ENCODE measurements at regions not wholly inside any gene's neighbourhood (a gene's known extent, or its start where the extent isn't known, plus 50 kb on each side); places are given as distances from the start of the nearest gene placed in this dataset.

DNA sequence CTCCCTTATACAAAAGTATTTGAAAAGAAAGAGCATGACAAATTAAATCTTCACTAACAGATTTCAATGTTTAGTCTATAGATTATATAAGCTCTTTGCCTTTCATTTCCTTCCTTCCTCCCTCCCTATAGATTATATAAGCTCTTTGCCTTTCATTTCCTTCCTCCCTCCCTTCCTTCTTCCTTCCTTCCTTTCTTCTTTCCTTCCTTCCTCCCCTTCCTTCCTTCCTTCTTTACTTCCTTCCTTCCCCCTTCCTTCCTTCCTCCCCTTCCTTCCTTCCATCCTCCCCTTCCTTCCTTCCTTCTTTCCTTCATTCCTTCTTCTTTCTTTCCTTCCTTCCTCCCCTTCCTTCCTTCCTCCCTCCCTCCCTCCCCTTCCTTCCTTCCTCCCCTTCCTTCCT, 209.8 kb upstream of the CBLB start:
- DNase-seq = no peak
- H3K36me3 ChIP-seq = no peaks in the 10 kb centered on the region
- ATAC-seq = no peak
- no peaks in the 10 kb centered on the region for H3K27me3 ChIP-seq
- no peak overlapping the region for H3K4me3 ChIP-seq
- H3K27ac ChIP-seq = no peak overlapping the region
- no peaks in the 10 kb centered on the region for H3K9me3 ChIP-seq
- intact Hi-C loops (cut with DNase I) = no loop called here
- FAIRE-seq = no peak
- H3K4me1 ChIP-seq = no peaks in the 10 kb centered on the region
- TF ChIP-seq, protein P1, sequence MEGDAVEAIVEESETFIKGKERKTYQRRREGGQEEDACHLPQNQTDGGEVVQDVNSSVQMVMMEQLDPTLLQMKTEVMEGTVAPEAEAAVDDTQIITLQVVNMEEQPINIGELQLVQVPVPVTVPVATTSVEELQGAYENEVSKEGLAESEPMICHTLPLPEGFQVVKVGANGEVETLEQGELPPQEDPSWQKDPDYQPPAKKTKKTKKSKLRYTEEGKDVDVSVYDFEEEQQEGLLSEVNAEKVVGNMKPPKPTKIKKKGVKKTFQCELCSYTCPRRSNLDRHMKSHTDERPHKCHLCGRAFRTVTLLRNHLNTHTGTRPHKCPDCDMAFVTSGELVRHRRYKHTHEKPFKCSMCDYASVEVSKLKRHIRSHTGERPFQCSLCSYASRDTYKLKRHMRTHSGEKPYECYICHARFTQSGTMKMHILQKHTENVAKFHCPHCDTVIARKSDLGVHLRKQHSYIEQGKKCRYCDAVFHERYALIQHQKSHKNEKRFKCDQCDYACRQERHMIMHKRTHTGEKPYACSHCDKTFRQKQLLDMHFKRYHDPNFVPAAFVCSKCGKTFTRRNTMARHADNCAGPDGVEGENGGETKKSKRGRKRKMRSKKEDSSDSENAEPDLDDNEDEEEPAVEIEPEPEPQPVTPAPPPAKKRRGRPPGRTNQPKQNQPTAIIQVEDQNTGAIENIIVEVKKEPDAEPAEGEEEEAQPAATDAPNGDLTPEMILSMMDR (IDR thresholded peaks at IDR 0.05) = no peak

DNA sequence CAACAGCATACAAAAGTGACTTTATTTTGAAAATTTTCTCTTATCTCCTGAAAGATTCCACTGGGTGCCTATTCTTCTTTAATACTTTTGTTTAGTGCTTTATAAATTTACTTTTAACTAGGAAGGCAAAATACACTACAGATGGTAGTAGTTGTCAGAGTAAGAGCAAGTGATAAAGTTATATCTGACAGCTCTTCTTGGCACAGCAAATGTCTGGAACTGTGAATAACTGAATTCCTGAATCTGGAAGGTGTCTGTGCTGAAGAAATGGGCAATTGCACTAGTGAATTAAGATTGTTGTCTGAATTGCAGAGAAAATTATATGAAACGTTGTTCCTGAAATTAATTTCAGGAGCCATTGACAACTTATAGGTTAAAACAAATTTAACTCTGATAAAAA, 213.8 kb upstream of the CBLB start:
- intact Hi-C loops (cut with DNase I) = no loop called here
- no peaks in the 10 kb centered on the region for H3K9me3 ChIP-seq
- H3K4me1 ChIP-seq = no peaks in the 10 kb centered on the region
- ATAC-seq (no peak), DNase-seq (no peak), FAIRE-seq (no peak)
- TF ChIP-seq, protein P1 (IDR thresholded peaks at IDR 0.05) = no peak
- H3K27ac ChIP-seq = no peak overlapping the region
- H3K27me3 ChIP-seq = no peaks in the 10 kb centered on the region
- 19 to 21% methylated on average over 1 of the region's 1 CpG for WGBS, 2 donors
- H3K36me3 ChIP-seq = no peaks in the 10 kb centered on the region
- H3K4me3 ChIP-seq = no peak overlapping the region

DNA sequence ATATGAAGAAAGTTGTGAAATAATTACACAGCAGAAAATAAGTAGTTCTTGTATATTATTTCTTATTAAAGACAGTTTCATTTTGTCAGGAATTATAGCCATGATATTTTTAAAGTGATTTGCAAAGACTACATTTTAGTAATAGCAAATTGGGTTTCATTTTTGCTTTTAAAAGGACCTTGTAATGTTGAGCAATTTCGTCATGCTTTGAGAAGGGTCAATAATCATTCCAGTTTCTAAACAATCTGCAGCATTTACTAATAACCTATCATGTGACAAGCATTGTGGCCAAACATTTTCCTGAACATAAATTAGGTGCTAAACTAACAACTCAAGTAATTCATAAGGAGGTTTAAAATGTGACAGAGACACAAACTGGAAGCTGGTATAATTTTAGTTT, 214.4 kb upstream of the CBLB start:
- intact Hi-C loops (cut with DNase I) = no loop called here
- Histone ChIP-seq H3K4me1 (no peaks in the 10 kb centered on the region), H3K36me3 (no peaks in the 10 kb centered on the region), H3K4me3 (no peak overlapping the region), H3K27me3 (no peaks in the 10 kb centered on the region), H3K9me3 (no peaks in the 10 kb centered on the region), H3K27ac (no peak overlapping the region)
- ATAC-seq (no peak), FAIRE-seq (no peak), DNase-seq (no peak)
- 5 to 18% methylated on average over 1 of the region's 1 CpG for WGBS, 2 donors
- TF ChIP-seq, protein P1 (IDR thresholded peaks at IDR 0.05) = no peak

DNA sequence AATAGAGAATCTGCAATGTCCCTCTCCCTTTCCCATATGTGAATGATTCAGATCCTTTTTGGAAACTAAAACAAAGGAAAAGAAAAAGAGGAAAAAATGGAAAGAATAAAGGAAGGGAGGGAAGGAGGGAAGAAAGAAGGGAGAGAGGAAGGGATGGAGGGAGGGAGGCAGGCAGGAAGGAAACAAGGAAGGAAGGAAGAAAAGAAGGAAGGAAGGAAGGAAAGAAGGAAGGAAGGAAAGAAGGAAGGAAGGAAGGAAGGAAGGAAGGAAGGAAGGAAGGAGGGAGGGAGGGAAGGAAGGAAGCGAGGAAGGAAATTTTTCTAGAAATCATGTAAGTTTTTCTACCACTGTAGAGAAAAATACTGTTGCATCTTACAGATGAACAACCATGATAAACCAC, 215.0 kb upstream of the CBLB start:
- no peaks in the 10 kb centered on the region for H3K36me3 ChIP-seq
- no peaks in the 10 kb centered on the region for H3K9me3 ChIP-seq
- H3K27me3 ChIP-seq = no peaks in the 10 kb centered on the region
- H3K4me1 ChIP-seq = no peaks in the 10 kb centered on the region
- no peak overlapping the region for H3K27ac ChIP-seq
- FAIRE-seq (no peak), ATAC-seq (no peak), DNase-seq (no peak)
- H3K4me3 ChIP-seq = no peak overlapping the region
- intact Hi-C loops (cut with DNase I) = no loop called here
- WGBS, 2 donors = 86 to 87% methylated on average over 1 of the region's 1 CpG
- TF ChIP-seq, protein P1 (IDR thresholded peaks at IDR 0.05) = no peak

DNA sequence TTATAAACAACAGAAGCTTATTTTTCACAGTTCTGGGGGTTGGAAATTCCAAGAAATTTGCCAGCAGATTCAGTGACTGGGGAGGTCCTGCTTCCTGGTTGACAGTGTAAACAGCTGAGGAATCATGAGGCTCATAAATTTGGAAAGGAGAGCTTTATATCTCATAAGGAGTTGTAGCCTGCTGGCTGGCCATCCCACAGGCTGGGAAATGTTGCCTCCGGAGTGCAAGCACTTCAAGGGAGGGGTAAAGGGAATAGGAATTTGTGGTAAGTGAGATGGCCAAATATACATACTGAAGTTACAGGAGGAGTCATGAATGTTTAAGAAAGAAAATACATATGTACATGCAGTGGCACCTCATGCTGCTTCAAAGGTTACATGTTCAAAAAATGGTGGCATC, 217.2 kb upstream of the CBLB start:
- H3K36me3 ChIP-seq = no peaks in the 10 kb centered on the region
- WGBS, 2 donors = 73 to 75% methylated on average over 1 of the region's 1 CpG
- TF ChIP-seq, protein P1 (IDR thresholded peaks at IDR 0.05) = no peak
- intact Hi-C loops (cut with DNase I) = no loop called here
- ATAC-seq (no peak), FAIRE-seq (no peak), DNase-seq (no peak)
- H3K9me3 ChIP-seq = no peaks in the 10 kb centered on the region
- no peak overlapping the region for H3K27ac ChIP-seq
- H3K27me3 ChIP-seq = no peaks in the 10 kb centered on the region
- no peaks in the 10 kb centered on the region for H3K4me1 ChIP-seq
- no peak overlapping the region for H3K4me3 ChIP-seq

Data from pancreas (tissue), 10 donors.